GM19043 (cell line): ENCODE measurements at regions not wholly inside any gene's neighbourhood (a gene's known extent, or its start where the extent isn't known, plus 50 kb on each side); places are given as distances from the start of the nearest gene placed in this dataset.
"Not testable (repeated sequence)": the region's sequence is repeated elsewhere in the genome, so short reads cannot be mapped to it uniquely, and the experiment has no call there.

Experiments used
- ATAC-seq: cut with Tn5 transposase; IDR thresholded peaks from one replicate; pipeline ENCODE4 v1.9.1; 2021; ENCODE audit warnings: low read depth; ENCODE audit not compliant: unreplicated experiment

DNA sequence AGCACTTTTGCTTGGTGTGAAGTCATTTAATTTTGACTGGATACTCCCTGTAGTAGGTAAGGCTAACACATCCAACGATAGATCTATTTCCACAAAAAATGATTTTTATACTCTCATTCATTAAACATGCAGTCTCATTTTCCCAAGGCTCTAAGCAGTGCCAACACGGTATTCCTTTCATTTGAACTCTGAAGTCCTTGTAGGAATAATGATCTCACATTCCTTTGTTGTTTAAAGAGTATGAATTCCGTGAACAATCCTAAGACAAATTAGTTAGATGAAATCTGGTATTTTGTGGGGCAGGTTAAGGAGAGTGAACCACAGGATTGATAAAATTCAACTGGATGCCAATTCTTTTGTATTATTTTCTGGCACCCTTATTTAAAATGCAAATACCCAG is 66.6 kb downstream of the LACC1 start:
- no peak for ATAC-seq

DNA sequence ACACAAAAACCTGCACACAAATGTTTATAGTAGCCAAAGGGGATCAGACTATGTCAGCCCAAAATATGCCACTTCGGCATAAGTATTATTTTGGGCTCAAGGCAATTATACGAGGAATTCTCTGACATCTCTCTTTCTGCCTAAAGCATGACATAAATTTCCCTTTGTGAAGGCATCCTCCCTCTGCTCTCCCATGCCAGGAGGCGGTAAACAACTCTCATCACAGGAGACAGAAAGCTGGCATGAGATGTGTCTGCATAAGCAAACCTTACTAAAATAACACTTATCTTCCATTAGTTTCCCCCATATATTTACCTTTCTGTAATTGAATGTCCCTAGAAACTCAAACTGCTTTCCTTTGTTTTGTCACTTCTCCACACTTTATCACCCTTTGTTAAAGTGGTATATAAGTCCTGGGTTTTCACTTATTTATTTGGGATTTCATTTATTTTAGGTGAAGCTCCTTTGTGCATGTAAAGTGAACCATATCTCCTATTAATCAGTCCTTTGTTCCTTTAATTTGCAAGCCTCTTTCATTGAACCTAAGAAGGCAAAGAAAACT is 68.3 kb downstream of the LACC1 start:
- ATAC-seq: no peak

DNA sequence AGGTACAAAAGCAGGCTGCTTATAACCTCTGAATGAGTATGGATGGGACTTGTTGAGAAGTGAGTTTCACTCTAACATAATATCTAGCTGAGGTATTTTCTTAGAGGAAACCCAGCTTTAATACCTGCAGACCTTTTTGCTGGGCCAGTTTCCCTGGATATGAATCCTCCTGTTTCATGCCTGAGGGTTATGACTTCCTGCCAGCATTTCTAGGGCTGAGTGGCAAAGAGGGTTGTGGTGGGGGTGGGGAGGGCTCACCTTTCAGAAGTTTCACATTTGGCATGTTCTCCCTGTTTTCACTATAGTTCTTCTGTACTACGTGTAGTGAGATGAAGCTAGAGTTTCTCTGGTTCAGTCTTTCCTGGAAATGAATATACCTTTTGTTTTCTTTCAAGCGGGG is 73.7 kb downstream of the LACC1 start:
- ATAC-seq: no peak

DNA sequence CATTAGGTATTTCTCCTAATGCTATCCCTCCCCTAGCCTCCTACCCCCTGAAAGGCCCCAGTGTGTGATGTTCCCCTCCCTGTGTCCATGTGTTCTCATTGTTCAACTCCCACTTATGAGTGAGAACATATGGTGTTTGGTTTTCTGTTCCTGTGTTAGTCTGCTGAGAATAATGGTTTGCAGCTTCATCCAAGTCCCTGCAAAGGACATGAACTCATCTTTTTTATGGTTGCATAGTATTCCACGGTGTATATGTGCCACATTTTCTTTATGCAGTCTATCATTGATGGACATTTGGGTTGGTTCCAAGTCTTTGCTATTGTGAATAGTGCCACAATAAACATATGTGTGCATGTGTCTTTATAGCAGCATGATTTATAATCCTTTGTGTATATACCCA is 77.3 kb downstream of the LACC1 start:
- not testable (repeated sequence) for ATAC-seq

DNA sequence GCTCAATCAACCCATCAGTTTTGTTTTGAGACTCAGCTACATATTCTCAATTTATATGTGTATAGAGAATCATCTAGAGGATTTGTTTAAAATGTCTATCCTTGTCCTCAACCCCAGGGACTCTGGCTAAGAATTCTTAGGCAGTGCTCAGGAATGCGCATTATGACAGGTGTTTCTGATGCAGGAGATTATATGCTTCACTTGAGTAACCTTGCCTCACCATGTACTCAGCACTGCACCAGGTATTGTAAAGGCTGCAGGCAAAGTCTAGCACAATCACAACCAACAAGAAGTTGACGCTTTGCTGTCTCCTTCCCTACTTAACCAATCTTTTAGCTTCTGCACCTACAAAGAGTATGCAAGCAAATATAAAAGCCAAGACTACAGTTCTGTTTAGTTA is 79.6 kb downstream of the LACC1 start:
- no peak for ATAC-seq

DNA sequence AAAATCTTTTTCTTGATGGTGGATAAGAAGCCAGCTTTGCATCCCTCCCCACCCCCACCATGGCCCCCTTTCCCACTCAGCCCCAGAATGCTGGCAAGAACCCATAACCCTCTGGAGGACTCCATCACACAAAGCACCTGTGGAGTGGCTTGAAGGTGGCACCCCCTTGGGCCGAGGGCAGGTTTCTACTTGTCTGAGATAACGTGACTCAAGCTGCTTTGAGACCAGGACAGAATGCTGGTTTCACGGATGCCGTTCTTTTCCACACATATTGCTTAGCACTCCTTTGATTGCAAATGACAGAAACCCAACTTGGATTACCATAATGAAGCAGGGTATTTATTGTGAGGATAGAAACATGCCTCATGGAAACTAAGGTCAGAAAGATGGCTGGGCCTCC is 82.2 kb downstream of the LACC1 start:
- ATAC-seq: no peak

DNA sequence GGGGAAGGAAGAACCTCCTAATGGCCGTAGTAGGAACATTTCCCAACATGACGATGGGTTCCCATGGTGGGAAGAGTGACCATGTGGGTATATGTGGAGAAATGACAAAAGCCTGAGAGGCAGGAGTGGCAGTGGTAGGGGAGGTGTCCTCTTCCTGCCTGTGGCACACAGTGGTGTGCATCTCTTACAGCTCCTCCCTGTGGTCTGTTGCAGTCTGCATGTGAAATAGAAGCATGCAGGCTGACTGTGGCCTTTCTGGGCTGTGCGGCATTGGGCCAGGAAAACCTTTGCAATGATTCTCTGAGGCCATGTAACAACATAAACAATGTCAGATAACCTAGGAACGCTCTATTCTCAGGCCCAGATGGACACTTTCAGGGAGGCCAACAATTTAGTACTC is 84.0 kb downstream of the LACC1 start:
- ATAC-seq: no peak

DNA sequence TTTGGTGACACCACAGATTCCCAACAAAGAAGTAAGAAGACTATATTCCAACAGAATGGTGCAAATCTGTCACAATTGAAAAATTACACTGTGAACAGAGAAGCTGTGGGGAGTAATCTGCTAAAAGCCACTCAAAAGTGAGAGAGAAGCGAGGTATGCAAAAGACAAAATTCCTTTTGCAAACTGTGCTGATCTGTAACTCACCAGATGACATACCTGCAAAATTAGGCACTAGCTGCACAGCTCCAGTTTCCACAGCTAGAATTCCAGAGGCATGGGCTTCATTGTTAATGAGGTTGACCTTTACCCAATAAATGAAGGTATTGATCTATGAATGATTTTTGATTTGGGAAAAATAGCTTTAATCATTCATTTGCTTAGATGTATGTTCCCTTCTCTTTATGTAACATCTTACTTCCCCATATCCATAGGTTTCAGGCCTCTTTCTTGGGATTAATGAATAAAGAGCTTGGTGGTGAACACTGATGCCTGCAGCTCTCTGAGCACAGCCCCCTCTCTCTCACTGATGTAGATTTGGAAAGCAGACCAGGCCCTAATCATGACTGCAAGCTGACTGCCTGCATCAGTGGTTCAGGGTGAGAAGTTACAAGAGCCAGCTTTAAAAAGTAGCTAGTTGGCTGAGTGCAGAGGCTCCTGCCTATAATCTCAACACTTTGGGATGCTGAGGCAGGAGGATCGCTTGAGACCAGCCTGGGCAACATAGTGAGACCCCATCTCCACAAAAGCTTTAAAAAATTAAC is 85.2 kb downstream of the LACC1 start:
- no peak for ATAC-seq

DNA sequence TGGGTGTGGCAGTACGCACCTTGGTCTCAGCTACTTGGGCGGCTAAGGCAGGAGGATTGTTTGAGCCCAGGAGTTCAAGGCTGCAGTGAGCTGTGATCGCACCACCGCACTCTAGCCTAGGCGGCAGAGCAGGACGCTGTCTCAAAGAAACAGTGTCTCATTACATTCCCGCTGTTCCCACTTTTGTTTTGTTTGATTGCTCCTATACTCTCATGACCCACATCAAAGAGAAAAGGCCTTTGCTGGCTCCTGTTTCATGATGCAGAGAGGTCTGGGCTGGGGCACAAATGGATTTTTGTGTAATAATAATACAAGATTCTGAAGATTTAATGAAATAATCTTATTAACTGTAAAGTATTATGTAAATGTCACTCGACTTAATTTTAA is 85.7 kb downstream of the LACC1 start:
- no peak for ATAC-seq

DNA sequence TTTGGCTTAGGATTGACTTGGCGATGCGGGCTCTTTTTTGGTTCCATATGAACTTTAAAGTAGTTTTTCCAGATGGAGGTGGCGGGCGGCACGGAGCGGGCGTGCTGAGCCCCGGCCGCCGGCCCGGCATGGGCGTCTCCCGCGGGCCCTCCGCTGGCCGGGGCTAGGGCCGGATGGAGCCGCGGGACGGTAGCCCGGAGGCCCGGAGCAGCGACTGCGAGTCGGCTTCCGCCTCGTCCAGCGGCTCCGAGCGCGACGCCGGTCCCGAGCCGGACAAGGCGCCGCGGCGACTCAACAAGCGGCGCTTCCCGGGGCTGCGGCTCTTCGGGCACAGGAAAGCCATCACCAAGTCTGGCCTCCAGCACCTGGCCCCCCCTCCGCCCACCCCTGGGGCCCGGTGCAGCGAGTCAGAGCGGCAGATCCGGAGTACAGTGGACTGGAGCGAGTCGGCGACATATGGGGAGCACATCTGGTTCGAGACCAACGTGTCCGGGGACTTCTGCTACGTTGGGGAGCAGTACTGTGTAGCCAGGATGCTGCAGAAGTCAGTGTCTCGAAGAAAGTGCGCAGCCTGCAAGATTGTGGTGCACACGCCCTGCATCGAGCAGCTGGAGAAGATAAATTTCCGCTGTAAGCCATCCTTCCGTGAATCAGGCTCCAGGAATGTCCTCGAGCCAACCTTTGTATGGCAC is 88.7 kb downstream of the LACC1 start:
- not testable (repeated sequence) for ATAC-seq

DNA sequence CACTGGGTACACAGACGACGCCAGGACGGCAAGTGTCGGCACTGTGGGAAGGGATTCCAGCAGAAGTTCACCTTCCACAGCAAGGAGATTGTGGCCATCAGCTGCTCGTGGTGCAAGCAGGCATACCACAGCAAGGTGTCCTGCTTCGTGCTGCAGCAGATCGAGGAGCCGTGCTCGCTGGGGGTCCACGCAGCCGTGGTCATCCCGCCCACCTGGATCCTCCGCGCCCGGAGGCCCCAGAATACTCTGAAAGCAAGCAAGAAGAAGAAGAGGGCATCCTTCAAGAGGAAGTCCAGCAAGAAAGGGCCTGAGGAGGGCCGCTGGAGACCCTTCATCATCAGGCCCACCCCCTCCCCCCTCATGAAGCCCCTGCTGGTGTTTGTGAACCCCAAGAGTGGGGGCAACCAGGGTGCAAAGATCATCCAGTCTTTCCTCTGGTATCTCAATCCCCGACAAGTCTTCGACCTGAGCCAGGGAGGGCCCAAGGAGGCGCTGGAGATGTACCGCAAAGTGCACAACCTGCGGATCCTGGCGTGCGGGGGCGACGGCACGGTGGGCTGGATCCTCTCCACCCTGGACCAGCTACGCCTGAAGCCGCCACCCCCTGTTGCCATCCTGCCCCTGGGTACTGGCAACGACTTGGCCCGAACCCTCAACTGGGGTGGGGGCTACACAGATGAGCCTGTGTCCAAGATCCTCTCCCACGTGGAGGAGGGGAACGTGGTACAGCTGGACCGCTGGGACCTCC is 89.4 kb downstream of the LACC1 start:
- not testable (repeated sequence) for ATAC-seq

DNA sequence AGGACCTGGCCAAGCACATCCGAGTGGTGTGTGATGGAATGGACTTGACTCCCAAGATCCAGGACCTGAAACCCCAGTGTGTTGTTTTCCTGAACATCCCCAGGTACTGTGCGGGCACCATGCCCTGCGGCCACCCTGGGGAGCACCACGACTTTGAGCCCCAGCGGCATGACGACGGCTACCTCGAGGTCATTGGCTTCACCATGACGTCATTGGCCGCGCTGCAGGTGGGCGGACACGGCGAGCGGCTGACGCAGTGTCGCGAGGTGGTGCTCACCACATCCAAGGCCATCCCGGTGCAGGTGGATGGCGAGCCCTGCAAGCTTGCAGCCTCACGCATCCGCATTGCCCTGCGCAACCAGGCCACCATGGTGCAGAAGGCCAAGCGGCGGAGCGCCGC is 90.2 kb downstream of the LACC1 start:
- ATAC-seq: not testable (repeated sequence)

DNA sequence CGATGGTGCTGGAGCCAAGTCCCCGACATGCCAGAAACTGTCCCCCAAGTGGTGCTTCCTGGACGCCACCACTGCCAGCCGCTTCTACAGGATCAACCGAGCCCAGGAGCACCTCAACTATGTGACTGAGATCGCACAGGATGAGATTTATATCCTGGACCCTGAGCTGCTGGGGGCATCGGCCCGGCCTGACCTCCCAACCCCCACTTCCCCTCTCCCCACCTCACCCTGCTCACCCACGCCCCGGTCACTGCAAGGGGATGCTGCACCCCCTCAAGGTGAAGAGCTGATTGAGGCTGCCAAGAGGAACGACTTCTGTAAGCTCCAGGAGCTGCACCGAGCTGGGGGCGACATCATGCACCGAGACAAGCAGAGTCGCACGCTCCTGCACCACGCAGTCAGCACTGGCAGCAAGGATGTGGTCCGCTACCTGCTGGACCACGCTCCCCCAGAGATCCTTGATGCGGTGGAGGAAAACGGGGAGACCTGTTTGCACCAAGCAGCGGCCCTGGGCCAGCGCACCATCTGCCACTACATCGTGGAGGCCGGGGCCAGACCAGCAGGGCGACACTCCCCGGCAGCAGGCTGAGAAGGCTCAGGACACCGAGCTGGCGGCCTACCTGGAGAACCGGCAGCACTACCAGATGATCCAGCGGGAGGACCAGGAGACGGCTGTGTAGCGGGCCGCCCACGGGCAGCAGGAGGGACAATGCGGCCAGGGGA is 91.0 kb downstream of the LACC1 start:
- not testable (repeated sequence) for ATAC-seq

DNA sequence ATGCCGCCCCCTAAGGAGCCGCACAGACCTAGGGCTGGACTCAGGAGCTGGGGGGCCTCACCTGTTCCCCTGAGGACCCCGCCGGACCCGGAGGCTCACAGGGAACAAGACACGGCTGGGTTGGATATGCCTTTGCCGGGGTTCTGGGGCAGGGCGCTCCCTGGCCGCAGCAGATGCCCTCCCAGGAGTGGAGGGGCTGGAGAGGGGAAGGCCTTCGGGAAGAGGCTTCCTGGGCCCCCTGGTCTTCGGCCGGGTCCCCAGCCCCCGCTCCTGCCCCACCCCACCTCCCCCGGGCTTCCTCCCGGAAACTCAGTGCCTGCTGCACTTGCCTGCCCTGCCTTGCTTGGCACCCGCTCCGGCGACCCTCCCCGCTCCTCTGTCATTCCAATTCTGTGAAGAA is 91.6 kb downstream of the LACC1 start:
- ATAC-seq: not testable (repeated sequence)

DNA sequence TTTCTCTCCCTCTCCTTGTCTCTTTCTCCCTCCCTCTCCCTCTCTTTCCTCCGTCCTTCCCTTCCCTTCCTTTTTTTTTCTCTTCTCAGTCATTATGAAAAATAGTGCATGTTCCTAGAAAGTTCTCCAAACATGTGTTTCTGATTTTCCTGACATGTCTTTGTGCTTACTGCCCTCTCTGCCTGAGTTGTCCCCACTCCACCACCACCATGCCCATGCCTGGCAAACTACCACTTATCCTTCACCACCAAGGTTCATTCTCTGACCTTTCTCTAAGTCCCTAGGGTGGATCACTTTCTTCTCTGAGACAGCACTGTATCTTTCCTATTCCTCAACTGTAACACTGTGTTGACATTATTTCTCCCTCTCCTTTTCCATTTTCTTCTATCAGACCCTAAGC is 98.2 kb downstream of the LACC1 start:
- no peak for ATAC-seq

DNA sequence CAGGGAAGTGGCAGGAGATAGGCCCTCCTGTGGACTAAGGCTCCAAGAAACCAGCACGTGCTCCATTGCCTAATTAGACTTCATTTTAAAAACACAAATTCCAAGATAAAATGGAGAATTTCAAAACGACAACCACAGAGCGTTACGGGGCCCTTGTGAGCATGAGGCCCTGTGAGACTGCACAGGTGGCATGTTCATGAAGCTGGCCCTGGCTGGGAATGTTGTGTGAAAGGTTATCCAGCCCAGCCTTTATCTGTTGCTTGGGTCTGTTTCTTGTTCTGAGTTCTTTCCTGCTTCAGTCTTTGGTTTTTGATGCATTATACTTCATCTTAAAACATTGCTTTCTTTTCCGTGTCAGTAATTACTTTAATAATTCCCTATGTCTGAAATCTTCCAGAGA is 99.0 kb downstream of the LACC1 start:
- ATAC-seq: no peak

DNA sequence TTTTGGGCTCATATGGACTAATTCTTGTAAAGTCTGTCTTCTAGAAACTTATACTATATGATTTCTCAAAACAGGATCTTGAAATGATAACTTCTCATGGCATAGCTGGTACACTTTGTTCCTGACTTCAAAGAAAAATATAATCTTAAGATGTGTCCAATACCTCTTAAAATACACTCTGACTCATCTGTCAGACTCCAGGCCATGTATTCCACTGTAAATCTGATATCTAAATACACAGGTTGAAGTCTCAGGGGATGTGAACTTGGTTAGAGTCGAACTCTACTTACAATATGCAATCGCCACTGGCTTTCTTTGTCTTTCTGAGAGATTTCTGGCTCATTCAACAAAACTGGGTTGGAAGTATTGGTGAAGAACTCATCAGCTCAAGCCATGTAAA is 99.8 kb downstream of the LACC1 start:
- no peak for ATAC-seq

DNA sequence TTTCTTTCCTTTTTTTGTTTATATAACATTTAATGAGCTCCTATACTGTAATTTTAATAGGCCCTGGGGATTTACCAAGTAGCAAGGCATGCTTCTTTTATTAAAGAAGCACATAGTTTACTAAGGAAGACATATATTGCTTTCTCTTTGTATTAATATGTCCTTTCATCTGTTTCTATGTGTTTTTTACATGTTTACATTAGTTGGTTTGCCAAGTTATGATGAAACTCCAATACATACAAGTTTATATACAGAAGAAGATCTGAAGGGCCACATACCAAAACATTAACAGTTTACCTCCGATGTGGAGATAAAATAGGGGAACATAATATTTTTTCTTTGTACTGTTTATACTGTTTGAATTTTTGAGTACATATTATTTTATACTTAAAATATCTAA is 100.9 kb downstream of the LACC1 start:
- ATAC-seq: no peak

DNA sequence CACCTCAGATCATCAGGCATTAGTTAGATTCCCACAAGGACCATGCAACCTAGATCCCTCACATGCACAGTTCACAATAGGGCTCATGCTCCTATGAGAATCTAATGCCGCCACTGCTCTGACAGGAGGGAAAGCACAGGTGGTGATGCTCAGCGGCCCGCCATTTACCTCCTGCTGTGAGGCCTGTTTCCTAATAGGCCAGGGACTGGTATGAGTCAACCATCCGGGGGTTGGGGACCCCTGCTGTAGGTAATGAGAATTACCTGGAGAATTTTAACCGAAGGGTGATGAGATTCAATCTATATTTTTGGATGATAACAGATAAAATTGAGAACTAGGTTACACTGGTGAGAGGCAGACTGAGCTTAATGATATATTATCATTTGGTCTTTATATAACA is 101.4 kb downstream of the LACC1 start:
- no peak for ATAC-seq

DNA sequence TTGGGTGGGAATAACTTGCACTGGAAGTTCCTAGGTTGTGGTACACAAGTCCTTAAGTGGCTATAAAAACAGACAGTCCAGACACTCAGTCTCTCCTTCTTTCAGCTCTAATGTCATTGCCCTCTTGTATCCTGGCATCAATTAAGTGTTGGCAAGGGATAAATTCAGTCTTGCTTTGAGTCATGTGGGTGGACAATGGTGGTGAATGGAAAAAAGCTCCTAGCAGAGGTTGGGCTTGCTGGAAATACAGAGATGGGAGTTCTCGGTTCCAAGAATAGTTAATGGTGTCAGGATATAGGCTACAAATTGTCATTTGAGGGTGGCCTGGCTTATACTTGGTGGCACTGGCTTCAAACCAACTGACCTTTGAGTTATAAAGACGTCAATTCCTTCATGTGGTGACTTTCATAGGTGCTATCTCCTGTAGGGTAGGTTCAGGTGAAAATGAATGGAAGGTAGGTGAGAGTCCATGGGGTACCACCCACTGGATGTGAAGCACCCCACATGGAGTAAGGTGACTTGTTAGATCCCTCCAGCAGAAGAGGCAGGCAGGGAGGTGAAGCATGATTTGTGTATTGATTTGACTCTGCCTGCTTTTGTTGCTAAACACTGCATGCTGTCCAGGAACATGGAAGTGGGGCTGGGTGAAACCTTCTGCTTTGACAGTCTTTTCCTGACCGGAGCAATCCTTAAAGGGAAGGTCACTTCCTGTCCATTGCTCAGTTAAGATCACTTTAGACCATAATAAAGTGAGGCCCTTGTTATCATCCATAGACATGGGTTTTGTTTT is 102.0 kb downstream of the LACC1 start:
- no peak for ATAC-seq
